ENCODE measurements at regions not wholly inside any gene's neighbourhood (a gene's known extent, or its start where the extent isn't known, plus 50 kb on each side); places are given as distances from the start of the nearest gene placed in this dataset.

DNA sequence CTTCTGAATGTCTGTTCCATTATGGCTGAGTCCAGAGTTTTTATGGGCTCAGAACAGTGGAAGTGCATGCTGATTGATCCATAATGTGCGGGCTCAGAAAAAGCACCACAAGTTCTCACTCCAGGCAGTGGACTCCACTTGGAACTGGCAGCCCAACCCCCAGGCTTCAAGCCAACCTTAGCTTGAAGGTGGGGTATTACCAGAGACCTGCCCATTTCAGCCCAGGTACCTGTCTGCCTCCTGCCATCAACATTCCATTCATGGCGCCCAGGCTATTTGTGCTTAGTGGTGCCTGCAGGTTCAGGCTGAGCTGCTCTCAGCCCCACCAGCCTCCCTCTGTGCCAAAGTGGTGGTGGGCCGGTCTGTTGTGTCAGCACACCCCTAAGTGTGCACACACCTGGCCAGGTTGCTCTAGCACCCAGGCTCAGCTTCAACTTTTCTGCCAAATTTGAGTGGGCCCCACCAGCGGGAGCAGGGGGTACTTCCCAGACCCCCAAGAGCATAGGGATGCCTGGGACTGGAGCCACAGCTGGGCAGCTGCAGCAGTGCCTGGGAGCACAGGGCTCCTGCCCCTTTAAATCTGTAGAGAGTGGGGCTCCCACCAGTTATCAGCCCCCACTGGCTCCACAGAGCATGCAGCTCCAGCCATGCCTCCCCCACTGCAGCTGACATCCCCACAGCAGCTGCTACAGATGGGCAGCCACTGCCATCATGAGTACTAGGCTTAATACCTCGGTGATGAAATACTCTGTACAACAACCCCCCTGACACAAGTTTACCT lies 1025.3 kb downstream of the PCDH19 start:
- no peak overlapping the region for H3K27ac Mint-ChIP-seq
- H3K36me3 ChIP-seq (ENCODE audit: insufficient read depth), result no peaks in the 10 kb centered on the region
- H3K36me3 Mint-ChIP-seq (ENCODE audit: low read depth), result peaks cover 4% of the 10 kb centered on the region; the same call in 2 of the 3 replicates

More for the DNA sequence above, 1025.3 kb downstream of the PCDH19 start:
- Histone ChIP-seq H4K20me1 (replicated peaks; ENCODE audit: insufficient read depth) (no peaks in the 10 kb centered on the region), H3F3A (replicated peaks; ENCODE audit: low read depth) (no peaks in the 10 kb centered on the region), H3K4me3 (no peak overlapping the region), H3K4me1 (ENCODE audit: insufficient read depth) (no peaks in the 10 kb centered on the region), H3K27ac (ENCODE audit: low read depth) (no peak overlapping the region), H3K27me3 (ENCODE audit: insufficient read depth) (no peaks in the 10 kb centered on the region), H3K79me2 (replicated peaks; ENCODE audit: insufficient read depth) (no peaks in the 10 kb centered on the region), H2AFZ (no peak overlapping the region), H3K9me2 (ENCODE audit: insufficient read depth) (no peaks in the 10 kb centered on the region), H3K4me2 (no peak overlapping the region)
- DNase-seq (ENCODE audit: low spot score), result no peak
- peaks cover 24% of the 10 kb centered on the region for H3K9me3 Mint-ChIP-seq
- TF ChIP-seq NANOG (IDR thresholded peaks at IDR 0.05; ENCODE audit: borderline replicate concordance) (no peak), CREB1 (CRISPR knock-in tag; IDR thresholded peaks at IDR 0.05; ENCODE audit: low read depth) (no peak), POLR2AphosphoS5 (IDR thresholded peaks at IDR 0.05; ENCODE audit: low read depth) (no peak), ZNF114 (CRISPR knock-in tag; IDR thresholded peaks at IDR 0.05) (no peak), EZH2 (IDR thresholded peaks at IDR 0.05; ENCODE audit: low read depth, unreplicated experiment) (no peak), EZH2phosphoT487 (IDR thresholded peaks at IDR 0.05; ENCODE audit: unreplicated experiment) (no peak), ZNF331 (CRISPR knock-in tag; IDR thresholded peaks at IDR 0.05; ENCODE audit: low read depth) (no peak), JUNB (IDR thresholded peaks at IDR 0.05; ENCODE audit: unreplicated experiment) (no peak), STAT1 (IDR thresholded peaks at IDR 0.05; ENCODE audit: unreplicated experiment) (no peak)
- TF ChIP-seq, protein P1, sequence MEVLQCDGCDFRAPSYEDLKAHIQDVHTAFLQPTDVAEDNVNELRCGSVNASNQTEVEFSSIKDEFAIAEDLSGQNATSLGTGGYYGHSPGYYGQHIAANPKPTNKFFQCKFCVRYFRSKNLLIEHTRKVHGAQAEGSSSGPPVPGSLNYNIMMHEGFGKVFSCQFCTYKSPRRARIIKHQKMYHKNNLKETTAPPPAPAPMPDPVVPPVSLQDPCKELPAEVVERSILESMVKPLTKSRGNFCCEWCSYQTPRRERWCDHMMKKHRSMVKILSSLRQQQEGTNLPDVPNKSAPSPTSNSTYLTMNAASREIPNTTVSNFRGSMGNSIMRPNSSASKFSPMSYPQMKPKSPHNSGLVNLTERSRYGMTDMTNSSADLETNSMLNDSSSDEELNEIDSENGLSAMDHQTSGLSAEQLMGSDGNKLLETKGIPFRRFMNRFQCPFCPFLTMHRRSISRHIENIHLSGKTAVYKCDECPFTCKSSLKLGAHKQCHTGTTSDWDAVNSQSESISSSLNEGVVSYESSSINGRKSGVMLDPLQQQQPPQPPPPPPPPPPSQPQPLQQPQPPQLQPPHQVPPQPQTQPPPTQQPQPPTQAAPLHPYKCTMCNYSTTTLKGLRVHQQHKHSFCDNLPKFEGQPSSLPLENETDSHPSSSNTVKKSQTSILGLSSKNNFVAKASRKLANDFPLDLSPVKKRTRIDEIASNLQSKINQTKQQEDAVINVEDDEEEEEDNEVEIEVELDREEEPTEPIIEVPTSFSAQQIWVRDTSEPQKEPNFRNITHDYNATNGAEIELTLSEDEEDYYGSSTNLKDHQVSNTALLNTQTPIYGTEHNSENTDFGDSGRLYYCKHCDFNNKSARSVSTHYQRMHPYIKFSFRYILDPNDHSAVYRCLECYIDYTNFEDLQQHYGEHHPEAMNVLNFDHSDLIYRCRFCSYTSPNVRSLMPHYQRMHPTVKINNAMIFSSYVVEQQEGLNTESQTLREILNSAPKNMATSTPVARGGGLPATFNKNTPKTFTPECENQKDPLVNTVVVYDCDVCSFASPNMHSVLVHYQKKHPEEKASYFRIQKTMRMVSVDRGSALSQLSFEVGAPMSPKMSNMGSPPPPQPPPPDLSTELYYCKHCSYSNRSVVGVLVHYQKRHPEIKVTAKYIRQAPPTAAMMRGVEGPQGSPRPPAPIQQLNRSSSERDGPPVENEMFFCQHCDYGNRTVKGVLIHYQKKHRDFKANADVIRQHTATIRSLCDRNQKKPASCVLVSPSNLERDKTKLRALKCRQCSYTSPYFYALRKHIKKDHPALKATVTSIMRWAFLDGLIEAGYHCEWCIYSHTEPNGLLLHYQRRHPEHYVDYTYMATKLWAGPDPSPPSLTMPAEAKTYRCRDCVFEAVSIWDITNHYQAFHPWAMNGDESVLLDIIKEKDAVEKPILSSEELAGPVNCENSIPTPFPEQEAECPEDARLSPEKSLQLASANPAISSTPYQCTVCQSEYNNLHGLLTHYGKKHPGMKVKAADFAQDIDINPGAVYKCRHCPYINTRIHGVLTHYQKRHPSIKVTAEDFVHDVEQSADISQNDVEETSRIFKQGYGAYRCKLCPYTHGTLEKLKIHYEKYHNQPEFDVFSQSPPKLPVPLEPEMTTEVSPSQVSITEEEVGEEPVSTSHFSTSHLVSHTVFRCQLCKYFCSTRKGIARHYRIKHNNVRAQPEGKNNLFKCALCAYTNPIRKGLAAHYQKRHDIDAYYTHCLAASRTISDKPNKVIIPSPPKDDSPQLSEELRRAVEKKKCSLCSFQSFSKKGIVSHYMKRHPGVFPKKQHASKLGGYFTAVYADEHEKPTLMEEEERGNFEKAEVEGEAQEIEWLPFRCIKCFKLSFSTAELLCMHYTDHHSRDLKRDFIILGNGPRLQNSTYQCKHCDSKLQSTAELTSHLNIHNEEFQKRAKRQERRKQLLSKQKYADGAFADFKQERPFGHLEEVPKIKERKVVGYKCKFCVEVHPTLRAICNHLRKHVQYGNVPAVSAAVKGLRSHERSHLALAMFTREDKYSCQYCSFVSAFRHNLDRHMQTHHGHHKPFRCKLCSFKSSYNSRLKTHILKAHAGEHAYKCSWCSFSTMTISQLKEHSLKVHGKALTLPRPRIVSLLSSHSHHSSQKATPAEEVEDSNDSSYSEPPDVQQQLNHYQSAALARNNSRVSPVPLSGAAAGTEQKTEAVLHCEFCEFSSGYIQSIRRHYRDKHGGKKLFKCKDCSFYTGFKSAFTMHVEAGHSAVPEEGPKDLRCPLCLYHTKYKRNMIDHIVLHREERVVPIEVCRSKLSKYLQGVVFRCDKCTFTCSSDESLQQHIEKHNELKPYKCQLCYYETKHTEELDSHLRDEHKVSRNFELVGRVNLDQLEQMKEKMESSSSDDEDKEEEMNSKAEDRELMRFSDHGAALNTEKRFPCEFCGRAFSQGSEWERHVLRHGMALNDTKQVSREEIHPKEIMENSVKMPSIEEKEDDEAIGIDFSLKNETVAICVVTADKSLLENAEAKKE (CRISPR knock-in tag; IDR thresholded peaks at IDR 0.05), result no peak
- TF ChIP-seq, protein P2, sequence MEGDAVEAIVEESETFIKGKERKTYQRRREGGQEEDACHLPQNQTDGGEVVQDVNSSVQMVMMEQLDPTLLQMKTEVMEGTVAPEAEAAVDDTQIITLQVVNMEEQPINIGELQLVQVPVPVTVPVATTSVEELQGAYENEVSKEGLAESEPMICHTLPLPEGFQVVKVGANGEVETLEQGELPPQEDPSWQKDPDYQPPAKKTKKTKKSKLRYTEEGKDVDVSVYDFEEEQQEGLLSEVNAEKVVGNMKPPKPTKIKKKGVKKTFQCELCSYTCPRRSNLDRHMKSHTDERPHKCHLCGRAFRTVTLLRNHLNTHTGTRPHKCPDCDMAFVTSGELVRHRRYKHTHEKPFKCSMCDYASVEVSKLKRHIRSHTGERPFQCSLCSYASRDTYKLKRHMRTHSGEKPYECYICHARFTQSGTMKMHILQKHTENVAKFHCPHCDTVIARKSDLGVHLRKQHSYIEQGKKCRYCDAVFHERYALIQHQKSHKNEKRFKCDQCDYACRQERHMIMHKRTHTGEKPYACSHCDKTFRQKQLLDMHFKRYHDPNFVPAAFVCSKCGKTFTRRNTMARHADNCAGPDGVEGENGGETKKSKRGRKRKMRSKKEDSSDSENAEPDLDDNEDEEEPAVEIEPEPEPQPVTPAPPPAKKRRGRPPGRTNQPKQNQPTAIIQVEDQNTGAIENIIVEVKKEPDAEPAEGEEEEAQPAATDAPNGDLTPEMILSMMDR (conservative IDR thresholded peaks at IDR 0.05; ENCODE audit: low read depth in 2 of 2), result no peak
- TF ChIP-seq, protein P3, sequence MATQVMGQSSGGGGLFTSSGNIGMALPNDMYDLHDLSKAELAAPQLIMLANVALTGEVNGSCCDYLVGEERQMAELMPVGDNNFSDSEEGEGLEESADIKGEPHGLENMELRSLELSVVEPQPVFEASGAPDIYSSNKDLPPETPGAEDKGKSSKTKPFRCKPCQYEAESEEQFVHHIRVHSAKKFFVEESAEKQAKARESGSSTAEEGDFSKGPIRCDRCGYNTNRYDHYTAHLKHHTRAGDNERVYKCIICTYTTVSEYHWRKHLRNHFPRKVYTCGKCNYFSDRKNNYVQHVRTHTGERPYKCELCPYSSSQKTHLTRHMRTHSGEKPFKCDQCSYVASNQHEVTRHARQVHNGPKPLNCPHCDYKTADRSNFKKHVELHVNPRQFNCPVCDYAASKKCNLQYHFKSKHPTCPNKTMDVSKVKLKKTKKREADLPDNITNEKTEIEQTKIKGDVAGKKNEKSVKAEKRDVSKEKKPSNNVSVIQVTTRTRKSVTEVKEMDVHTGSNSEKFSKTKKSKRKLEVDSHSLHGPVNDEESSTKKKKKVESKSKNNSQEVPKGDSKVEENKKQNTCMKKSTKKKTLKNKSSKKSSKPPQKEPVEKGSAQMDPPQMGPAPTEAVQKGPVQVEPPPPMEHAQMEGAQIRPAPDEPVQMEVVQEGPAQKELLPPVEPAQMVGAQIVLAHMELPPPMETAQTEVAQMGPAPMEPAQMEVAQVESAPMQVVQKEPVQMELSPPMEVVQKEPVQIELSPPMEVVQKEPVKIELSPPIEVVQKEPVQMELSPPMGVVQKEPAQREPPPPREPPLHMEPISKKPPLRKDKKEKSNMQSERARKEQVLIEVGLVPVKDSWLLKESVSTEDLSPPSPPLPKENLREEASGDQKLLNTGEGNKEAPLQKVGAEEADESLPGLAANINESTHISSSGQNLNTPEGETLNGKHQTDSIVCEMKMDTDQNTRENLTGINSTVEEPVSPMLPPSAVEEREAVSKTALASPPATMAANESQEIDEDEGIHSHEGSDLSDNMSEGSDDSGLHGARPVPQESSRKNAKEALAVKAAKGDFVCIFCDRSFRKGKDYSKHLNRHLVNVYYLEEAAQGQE (IDR thresholded peaks at IDR 0.05; ENCODE audit: unreplicated experiment), result no peak
- TF ChIP-seq, protein P4, sequence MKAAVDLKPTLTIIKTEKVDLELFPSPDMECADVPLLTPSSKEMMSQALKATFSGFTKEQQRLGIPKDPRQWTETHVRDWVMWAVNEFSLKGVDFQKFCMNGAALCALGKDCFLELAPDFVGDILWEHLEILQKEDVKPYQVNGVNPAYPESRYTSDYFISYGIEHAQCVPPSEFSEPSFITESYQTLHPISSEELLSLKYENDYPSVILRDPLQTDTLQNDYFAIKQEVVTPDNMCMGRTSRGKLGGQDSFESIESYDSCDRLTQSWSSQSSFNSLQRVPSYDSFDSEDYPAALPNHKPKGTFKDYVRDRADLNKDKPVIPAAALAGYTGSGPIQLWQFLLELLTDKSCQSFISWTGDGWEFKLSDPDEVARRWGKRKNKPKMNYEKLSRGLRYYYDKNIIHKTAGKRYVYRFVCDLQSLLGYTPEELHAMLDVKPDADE (IDR thresholded peaks at IDR 0.05), result no peak
- no peaks in the 10 kb centered on the region for H3K4me1 Mint-ChIP-seq
- H3K4me3 Mint-ChIP-seq, result no peak overlapping the region
- ATAC-seq, result no peak
- H3K27me3 Mint-ChIP-seq (ENCODE audit: insufficient read depth, low read depth, poor library complexity), result peaks cover 1% of the 10 kb centered on the region

All from GM23338 (cell line).